Thyroid gland (tissue), 4 donors: ENCODE measurements at regions not wholly inside any gene's neighbourhood (a gene's known extent, or its start where the extent isn't known, plus 50 kb on each side); places are given as distances from the start of the nearest gene placed in this dataset.

Source experiments
- CTCF ChIP-seq, 6 experiments: fragments of 200-600 bp in 3 of 6; fragments of 450-650 bp in 3 of 6; sonication (generic) in 3 of 6; IDR thresholded peaks; one replicate each; pipeline ENCODE4 v1.5.1; 2016 to 2019; ENCODE audit warnings: antibody characterized with exemption in 6 of 6, mild to moderate bottlenecking in 2 of 6, inconsistent platforms in 1 of 6, moderate library complexity in 1 of 6
- POLR2A ChIP-seq, 2 donors: fragments of 450-650 bp; IDR thresholded peaks; one replicate each; pipeline ENCODE4 v1.6.1; 2017; ENCODE audit warnings: antibody characterized with exemption in 2 of 2, mild to moderate bottlenecking in 2 of 2, moderate library complexity in 1 of 2

- TF ChIP-seq CTCF (IDR thresholded peaks at IDR 0.05) (no peak), POLR2A (IDR thresholded peaks at IDR 0.05) (no peak)
Measured at GRCh38 chr20:10961651-10962288, 288.0 kb upstream of the JAG1 start.
